GM21447 (cell line): ENCODE measurements at regions not wholly inside any gene's neighbourhood (a gene's known extent, or its start where the extent isn't known, plus 50 kb on each side); places are given as distances from the start of the nearest gene placed in this dataset.
"Not testable (repeated sequence)": the region's sequence is repeated elsewhere in the genome, so short reads cannot be mapped to it uniquely, and the experiment has no call there.

Source experiments
- ATAC-seq: cut with Tn5 transposase; IDR thresholded peaks from one replicate; pipeline ENCODE4 v1.9.1; 2021; ENCODE audit not compliant: unreplicated experiment

GRCh38 chr6:126664271-126664670 is 324.4 kb downstream of the CENPW start:
- no peak for ATAC-seq

- ATAC-seq = no peak
These were observed 325.6 kb downstream of the CENPW start for GRCh38 chr6:126665551-126665950.

DNA sequence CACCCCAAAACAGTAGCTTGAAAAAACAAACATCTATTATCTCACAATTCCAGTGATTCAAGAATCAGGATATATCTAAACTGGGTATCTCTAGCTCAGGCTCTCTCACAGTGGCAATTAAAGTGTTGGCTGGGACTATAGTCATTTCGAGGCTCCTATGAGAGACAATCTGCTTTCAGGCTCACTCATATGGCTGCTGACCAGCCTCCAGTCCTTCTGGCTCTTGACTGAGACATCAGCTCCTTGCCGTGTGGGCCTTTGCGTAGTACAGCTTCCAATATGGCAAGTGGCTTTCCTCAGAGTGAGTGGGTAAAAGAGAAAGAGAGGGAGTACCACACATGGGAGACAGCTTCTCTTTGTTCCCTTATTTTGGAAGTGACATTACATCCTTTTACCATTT is 327.2 kb downstream of the CENPW start:
- ATAC-seq = no peak

DNA sequence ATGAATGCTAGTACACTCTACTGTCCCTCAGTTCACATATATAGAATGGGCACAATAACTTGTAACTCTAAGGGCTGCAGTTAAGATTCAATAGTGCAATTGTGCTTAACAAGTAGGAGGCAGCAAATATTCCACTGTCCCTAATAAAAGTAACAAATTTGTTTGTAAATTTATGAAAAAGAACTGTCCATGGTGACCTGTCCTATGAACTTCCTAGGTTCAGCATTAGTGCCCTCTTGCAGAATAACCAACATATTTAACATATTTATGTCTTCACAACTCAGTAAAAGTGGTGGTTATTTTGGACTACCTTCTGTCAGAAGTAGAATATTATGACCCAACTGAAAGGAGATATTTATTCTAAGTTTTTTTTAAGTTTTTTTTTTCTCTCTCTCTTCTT is 327.8 kb downstream of the CENPW start:
- ATAC-seq = no peak

GRCh38 chr6:126672649-126673048 is 332.7 kb downstream of the CENPW start:
- peak; percentile 88 for ATAC-seq

- ATAC-seq = not testable (repeated sequence)
These were observed 333.8 kb downstream of the CENPW start for GRCh38 chr6:126673749-126674148.

DNA sequence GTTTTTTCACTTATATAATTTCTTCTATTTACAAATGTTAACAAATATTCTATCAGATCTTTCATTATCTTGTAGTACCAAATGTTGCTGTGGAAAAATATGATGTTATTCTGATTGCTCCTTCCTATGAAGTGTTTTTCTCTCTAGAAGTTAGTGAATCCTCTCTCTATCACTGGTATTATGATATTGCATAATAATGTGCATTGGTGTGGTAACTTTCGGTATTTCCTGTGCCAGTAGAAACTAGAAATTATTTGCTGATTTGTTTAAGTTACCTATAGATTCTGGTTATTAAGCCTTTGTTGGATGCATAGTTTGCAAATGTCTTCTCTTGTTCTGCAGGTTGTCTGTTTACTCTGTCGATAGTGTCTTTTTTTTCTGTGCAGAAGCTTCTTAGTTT is 342.5 kb downstream of the CENPW start:
- ATAC-seq = no peak

DNA sequence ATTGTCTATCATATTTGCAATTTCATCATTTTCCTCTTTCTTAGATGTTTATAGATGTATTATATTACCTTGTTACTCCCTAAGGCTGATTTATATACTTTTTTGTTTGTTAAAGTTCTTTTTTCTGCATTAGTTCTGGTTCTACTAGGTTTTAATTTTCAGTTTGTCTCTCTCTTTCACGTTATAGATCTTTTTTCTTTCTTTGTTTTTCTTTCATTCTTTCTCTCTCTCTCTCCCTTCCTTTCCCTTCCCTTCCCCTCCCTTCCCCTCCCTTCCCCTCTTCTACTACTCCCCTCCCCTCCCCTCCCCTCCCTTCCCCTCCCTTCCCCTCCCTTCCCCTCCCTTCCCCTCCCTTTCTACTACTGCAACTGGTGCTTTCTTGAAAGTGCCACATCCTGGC is 345.3 kb downstream of the CENPW start:
- ATAC-seq = no peak

DNA sequence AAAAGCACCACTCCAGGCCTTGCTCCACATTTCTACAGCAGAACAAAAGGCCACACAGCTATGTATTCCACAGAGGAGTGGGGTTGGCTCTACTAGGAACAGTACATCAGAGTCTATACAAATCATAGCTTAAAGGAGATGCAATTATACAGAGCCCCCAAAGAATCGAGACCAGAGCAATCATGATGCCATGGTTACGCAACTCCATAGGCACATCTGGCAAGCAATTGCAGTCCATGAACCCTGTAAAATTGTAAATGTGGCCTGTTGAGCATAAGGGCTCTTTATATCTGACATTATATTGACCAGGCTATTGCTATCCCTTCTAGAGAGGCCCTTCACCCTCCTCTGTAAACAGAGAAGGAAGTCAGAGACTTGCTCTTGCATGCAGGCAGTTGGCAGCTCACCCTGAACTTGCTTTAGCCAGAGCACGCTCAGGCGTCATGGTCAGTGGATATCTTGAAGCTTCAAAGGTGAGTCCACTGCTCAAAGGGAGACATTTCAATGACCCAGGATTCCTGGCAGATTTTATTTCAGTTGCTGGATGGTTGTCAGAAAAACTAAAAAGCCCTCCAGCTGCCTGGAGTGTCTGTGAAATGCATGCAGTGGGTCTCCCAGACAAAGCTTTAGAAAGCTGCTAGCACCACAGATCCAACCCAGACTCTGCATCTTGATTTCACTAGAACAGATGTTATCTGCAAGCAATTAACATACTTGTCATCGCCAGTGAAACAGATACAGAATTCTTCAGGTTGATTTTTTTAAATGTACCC is 357.2 kb downstream of the CENPW start:
- no peak for ATAC-seq

DNA sequence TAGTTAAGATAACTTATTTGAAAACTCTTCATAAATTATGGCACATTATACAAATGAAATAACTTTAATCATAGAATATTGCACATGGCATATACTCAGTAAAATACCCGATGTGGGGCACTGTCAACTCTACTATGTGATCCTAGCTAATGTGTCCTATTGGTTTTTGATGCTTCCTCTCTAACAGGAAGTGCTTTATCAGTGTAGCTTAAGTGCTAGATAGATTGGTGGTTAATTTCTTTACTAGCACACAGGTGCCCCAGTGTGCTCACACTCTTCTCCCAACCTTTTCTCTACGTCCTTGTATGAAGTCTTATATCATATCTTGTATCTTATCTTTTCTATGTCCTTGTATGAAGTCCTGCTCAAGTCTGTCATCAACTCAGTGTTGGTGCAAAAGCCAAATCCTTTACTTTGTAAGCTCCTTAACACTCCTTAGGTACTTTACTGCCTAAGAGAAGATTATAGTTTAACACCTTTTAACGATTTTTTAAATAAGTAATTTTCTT is 358.9 kb downstream of the CENPW start:
- no peak for ATAC-seq

GRCh38 chr6:126701676-126702560 is 362.0 kb downstream of the CENPW start:
- ATAC-seq = peak; percentile 54

DNA sequence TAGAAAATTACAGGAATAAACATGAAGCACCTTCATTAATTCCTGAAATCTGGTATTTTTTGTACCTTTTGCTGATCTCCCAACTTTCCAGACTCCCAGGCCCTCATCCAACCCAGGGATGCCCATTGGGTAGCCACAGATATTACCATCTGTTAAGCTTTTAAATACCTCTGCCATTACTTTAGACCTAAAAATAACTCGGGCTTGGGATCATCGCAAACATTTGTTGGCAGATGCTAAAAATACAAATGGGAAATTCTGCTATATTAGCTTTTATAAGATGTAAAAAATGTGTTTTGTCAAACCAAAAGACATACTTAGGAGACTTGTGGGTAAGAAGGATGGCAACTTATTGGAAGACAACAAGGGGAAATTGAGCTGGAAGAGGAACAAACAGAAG is 376.1 kb downstream of the CENPW start:
- ATAC-seq = no peak

DNA sequence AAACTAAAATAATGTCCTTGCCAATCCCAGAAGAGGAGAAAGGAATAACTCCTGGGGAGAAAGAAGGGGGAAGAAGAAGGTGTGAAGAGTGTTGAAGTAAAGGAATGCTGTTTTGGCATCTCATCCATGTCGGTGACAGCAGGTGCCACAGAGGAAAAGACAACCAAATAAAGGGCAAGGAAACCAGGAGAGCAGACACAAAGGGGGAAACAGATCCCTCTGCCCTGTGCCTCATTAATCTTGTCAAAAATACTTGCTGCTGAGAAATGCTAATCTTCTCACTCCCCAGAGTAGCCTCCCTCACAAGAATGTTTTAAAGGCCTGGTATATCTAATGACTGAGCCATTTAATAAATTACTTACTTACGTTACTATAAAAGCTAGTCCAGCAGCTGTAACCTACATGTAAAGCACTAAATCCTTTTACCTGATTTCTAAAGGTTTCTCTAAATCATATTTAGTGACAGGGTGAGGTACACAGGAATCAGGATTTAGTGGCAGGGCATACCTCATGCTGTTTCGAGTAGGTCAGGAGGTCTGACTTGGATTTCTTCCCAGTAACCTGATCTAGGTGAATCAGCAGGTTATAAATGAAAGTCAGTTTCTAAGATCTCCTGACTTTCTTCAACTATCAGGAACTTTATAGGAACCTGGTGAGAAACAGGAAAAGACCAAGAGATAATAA is 377.1 kb downstream of the CENPW start:
- ATAC-seq = no peak

GRCh38 chr6:126718600-126719327 is 378.8 kb downstream of the CENPW start:
- ATAC-seq = peak; percentile 79

DNA sequence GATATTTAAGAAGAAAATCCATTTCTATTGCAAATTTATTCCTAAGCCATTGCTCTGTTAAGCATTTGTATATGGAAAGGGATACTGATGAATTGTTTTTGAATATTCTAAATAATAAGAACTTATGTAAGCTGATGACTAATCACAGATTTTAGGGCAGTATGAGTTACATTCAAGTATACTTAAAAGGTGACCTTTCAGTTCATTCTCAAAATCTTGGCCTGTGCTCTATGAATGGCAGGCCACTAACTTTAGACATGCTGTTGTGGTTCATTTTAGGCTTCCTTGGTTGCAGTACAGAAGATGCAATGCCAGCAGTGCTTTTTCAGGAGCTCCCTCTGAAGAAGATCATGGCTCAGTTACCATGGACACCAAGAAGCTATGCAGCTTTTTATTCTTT is 380.4 kb downstream of the CENPW start:
- no peak for ATAC-seq

- ATAC-seq = no peak
These were observed 381.8 kb downstream of the CENPW start for GRCh38 chr6:126721581-126722160.

- no peak for ATAC-seq
These were observed 382.5 kb downstream of the CENPW start for GRCh38 chr6:126722411-126722810.

DNA sequence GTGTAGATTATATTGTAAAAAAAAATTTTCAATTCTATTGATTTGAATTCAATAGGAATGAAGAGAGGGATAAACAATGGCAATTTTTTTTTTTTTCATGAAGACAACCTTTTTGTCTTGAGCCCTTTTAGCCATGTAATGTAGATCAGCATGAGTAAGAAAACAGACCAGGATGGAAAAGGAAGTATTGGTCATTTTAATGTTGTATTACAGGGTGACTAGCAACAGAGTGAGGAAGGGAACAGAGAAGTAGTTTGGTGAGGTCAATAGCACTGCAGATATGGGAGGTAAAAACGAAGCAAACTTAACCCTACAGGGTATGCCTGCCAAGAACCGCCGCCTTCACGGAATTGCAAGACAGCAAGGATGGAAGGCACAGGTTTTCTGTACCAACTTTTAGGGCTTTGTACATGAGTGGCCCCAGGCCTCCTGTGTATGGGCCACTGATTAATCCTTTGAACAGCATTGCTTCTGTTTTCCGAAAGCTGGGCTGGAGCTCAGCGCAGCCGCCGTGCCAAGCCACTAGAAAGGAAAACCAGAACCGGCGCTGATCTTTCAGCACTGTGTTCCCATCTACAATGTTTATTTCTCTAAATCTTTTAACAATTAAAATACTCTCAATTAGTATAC is 383.7 kb downstream of the CENPW start:
- ATAC-seq = no peak

- no peak for ATAC-seq
These were observed 384.9 kb downstream of the CENPW start for GRCh38 chr6:126724821-126725220.

- ATAC-seq = not testable (repeated sequence)
These were observed 386.5 kb downstream of the CENPW start for GRCh38 chr6:126726454-126726853.
